WTC11 (cell line): ENCODE measurements at regions not wholly inside any gene's neighbourhood (a gene's known extent, or its start where the extent isn't known, plus 50 kb on each side); places are given as distances from the start of the nearest gene placed in this dataset.

Experiments used
- JAZF1 ChIP-seq: fragments of 250-450 bp; sonication (Bioruptor Pico); IDR thresholded peaks from 2 replicates; pipeline ENCODE4 v1.9.0; 2021; ENCODE audit warnings: moderate library complexity, mild to moderate bottlenecking, inconsistent platforms
- NR2C2 ChIP-seq: sonication (generic); formaldehyde crosslinking; IDR thresholded peaks from 2 replicates; pipeline ENCODE4 v1.8.0; 2022; ENCODE audit warnings: mild to moderate bottlenecking, missing genetic modification reagents
- TCF7 ChIP-seq: sonication (generic); formaldehyde crosslinking; IDR thresholded peaks from 2 replicates; pipeline ENCODE4 v1.8.0; 2022; ENCODE audit warnings: mild to moderate bottlenecking, low read depth, missing genetic modification reagents, moderate library complexity
- TF ChIP-seq, protein P1 (sequence below): sonication (generic); formaldehyde crosslinking; IDR thresholded peaks from 2 replicates; pipeline ENCODE4 v1.8.1; 2022; ENCODE audit warnings: low read depth, missing genetic modification reagents, borderline replicate concordance
- TF ChIP-seq, protein P2 (sequence below): sonication (generic); formaldehyde crosslinking; conservative IDR thresholded peaks from 2 replicates; pipeline ENCODE4 v1.8.1; 2022; ENCODE audit warnings: mild to moderate bottlenecking, missing genetic modification reagents
- TF ChIP-seq, protein P3 (sequence below): fragments of 200-600 bp; IDR thresholded peaks from 2 replicates; pipeline ENCODE4 v1.8.0; 2022; ENCODE audit warnings: antibody characterized with exemption
- TF ChIP-seq, protein P4 (sequence below): sonication (generic); formaldehyde crosslinking; IDR thresholded peaks from 2 replicates; pipeline ENCODE4 v1.8.1; 2022; ENCODE audit warnings: mild to moderate bottlenecking, moderate library complexity, missing genetic modification reagents
- TF ChIP-seq, protein P5 (sequence below): sonication (generic); formaldehyde crosslinking; IDR thresholded peaks from 2 replicates; pipeline ENCODE4 v1.8.0; 2022; ENCODE audit warnings: mild to moderate bottlenecking, missing genetic modification reagents

DNA sequence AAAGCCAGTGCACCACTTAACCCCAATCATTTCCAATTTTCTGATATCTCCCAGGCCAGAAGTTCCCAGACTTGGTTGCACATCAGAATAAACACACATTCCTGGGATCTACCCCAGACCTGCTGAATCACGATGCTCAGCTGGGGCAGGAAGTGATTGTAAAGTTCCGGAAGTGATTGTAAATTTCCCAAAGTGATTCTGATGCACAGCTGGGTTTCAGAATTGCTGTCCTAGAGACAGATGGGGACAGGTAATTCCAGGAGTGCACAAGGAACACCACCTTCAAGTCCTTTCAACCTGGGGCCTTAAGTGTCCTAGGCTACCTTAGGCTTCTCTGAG is 104.2 kb upstream of the EEPD1 start:
- TF ChIP-seq, protein P1, sequence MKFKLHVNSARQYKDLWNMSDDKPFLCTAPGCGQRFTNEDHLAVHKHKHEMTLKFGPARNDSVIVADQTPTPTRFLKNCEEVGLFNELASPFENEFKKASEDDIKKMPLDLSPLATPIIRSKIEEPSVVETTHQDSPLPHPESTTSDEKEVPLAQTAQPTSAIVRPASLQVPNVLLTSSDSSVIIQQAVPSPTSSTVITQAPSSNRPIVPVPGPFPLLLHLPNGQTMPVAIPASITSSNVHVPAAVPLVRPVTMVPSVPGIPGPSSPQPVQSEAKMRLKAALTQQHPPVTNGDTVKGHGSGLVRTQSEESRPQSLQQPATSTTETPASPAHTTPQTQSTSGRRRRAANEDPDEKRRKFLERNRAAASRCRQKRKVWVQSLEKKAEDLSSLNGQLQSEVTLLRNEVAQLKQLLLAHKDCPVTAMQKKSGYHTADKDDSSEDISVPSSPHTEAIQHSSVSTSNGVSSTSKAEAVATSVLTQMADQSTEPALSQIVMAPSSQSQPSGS (CRISPR knock-in tag) = no peak
- TF ChIP-seq, protein P2, sequence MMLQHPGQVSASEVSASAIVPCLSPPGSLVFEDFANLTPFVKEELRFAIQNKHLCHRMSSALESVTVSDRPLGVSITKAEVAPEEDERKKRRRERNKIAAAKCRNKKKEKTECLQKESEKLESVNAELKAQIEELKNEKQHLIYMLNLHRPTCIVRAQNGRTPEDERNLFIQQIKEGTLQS (CRISPR knock-in tag) = no peak
- TF ChIP-seq NR2C2 (CRISPR knock-in tag) = no peak
- TF ChIP-seq, protein P3, sequence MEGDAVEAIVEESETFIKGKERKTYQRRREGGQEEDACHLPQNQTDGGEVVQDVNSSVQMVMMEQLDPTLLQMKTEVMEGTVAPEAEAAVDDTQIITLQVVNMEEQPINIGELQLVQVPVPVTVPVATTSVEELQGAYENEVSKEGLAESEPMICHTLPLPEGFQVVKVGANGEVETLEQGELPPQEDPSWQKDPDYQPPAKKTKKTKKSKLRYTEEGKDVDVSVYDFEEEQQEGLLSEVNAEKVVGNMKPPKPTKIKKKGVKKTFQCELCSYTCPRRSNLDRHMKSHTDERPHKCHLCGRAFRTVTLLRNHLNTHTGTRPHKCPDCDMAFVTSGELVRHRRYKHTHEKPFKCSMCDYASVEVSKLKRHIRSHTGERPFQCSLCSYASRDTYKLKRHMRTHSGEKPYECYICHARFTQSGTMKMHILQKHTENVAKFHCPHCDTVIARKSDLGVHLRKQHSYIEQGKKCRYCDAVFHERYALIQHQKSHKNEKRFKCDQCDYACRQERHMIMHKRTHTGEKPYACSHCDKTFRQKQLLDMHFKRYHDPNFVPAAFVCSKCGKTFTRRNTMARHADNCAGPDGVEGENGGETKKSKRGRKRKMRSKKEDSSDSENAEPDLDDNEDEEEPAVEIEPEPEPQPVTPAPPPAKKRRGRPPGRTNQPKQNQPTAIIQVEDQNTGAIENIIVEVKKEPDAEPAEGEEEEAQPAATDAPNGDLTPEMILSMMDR = no peak
- TF ChIP-seq, protein P4, sequence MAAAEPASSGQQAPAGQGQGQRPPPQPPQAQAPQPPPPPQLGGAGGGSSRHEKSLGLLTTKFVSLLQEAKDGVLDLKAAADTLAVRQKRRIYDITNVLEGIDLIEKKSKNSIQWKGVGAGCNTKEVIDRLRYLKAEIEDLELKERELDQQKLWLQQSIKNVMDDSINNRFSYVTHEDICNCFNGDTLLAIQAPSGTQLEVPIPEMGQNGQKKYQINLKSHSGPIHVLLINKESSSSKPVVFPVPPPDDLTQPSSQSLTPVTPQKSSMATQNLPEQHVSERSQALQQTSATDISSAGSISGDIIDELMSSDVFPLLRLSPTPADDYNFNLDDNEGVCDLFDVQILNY = no peak
- no peak for TF ChIP-seq TCF7 (CRISPR knock-in tag)
- TF ChIP-seq, protein P5, sequence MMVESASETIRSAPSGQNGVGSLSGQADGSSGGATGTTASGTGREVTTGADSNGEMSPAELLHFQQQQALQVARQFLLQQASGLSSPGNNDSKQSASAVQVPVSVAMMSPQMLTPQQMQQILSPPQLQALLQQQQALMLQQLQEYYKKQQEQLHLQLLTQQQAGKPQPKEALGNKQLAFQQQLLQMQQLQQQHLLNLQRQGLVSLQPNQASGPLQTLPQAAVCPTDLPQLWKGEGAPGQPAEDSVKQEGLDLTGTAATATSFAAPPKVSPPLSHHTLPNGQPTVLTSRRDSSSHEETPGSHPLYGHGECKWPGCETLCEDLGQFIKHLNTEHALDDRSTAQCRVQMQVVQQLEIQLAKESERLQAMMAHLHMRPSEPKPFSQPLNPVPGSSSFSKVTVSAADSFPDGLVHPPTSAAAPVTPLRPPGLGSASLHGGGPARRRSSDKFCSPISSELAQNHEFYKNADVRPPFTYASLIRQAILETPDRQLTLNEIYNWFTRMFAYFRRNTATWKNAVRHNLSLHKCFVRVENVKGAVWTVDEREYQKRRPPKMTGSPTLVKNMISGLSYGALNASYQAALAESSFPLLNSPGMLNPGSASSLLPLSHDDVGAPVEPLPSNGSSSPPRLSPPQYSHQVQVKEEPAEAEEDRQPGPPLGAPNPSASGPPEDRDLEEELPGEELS (CRISPR knock-in tag) = no peak
- no peak for TF ChIP-seq JAZF1 (CRISPR knock-in tag)
